ENCODE measurements at regions not wholly inside any gene's neighbourhood (a gene's known extent, or its start where the extent isn't known, plus 50 kb on each side); places are given as distances from the start of the nearest gene placed in this dataset.

GRCh38 chr16:35298460-35299243 lies 1839.2 kb downstream of the TP53TG3F start:
- Histone ChIP-seq H3K36me3 (ENCODE audit: insufficient read depth) (no peaks in the 10 kb centered on the region), H2AFZ (ENCODE audit: low read depth) (no peak overlapping the region), H3K4me3 (IDR thresholded peaks at IDR 0.05; ENCODE audit: insufficient read depth, low read depth, low read length) (no peak overlapping the region), H3K27me3 (ENCODE audit: insufficient read depth, low read depth) (no peaks in the 10 kb centered on the region), H3K9ac (no peak overlapping the region), H3K4me1 (ENCODE audit: low read depth, poor library complexity, severe bottlenecking) (no peaks in the 10 kb centered on the region), H3K79me2 (ENCODE audit: insufficient read depth, low read depth) (no peaks in the 10 kb centered on the region), H3K4me2 (no peak overlapping the region), H3K27ac (no peak overlapping the region), H4K20me1 (ENCODE audit: insufficient read depth) (no peaks in the 10 kb centered on the region)
- TF ChIP-seq CTCF (conservative IDR thresholded peaks at IDR 0.05; ENCODE audit: low read depth, low read length): no peak

GRCh38 chr16:35302859-35303258 lies 1843.4 kb downstream of the TP53TG3F start:
- no peak for TF ChIP-seq CTCF (conservative IDR thresholded peaks at IDR 0.05; ENCODE audit: low read depth, low read length)
- Histone ChIP-seq H3K4me1 (ENCODE audit: low read depth, poor library complexity, severe bottlenecking) (no peaks in the 10 kb centered on the region), H3K36me3 (ENCODE audit: insufficient read depth) (no peaks in the 10 kb centered on the region), H3K9ac (no peak overlapping the region), H3K4me2 (no peak overlapping the region), H4K20me1 (ENCODE audit: insufficient read depth) (no peaks in the 10 kb centered on the region), H3K4me3 (IDR thresholded peaks at IDR 0.05; ENCODE audit: insufficient read depth, low read depth, low read length) (no peak overlapping the region), H3K79me2 (ENCODE audit: insufficient read depth, low read depth) (no peaks in the 10 kb centered on the region), H3K27ac (no peak overlapping the region), H3K27me3 (ENCODE audit: insufficient read depth, low read depth) (no peaks in the 10 kb centered on the region), H2AFZ (ENCODE audit: low read depth) (no peak overlapping the region)

GRCh38 chr16:35305476-35305875 lies 1846.1 kb downstream of the TP53TG3F start:
- H3K4me1 ChIP-seq (ENCODE audit: low read depth, poor library complexity, severe bottlenecking): no peaks in the 10 kb centered on the region
- H3K27ac ChIP-seq: no peak overlapping the region
- H3K4me3 ChIP-seq (IDR thresholded peaks at IDR 0.05; ENCODE audit: insufficient read depth, low read depth, low read length): no peak overlapping the region
- H3K9ac ChIP-seq: no peak overlapping the region
- H3K4me2 ChIP-seq: no peak overlapping the region
- TF ChIP-seq CTCF (conservative IDR thresholded peaks at IDR 0.05; ENCODE audit: low read depth, low read length): no peak
- H3K27me3 ChIP-seq (ENCODE audit: insufficient read depth, low read depth): no peaks in the 10 kb centered on the region
- H4K20me1 ChIP-seq (ENCODE audit: insufficient read depth): no peaks in the 10 kb centered on the region
- no peaks in the 10 kb centered on the region for H3K79me2 ChIP-seq (ENCODE audit: insufficient read depth, low read depth)
- no peaks in the 10 kb centered on the region for H3K36me3 ChIP-seq (ENCODE audit: insufficient read depth)
- no peak overlapping the region for H2AFZ ChIP-seq (ENCODE audit: low read depth)

GRCh38 chr16:35306915-35307314 lies 1847.5 kb downstream of the TP53TG3F start:
- H3K27ac ChIP-seq: no peak overlapping the region
- no peak for TF ChIP-seq CTCF (conservative IDR thresholded peaks at IDR 0.05; ENCODE audit: low read depth, low read length)
- no peaks in the 10 kb centered on the region for H3K79me2 ChIP-seq (ENCODE audit: insufficient read depth, low read depth)
- H3K4me2 ChIP-seq: no peak overlapping the region
- no peaks in the 10 kb centered on the region for H3K4me1 ChIP-seq (ENCODE audit: low read depth, poor library complexity, severe bottlenecking)
- H3K9ac ChIP-seq: no peak overlapping the region
- H4K20me1 ChIP-seq (ENCODE audit: insufficient read depth): no peaks in the 10 kb centered on the region
- no peaks in the 10 kb centered on the region for H3K36me3 ChIP-seq (ENCODE audit: insufficient read depth)
- no peak overlapping the region for H2AFZ ChIP-seq (ENCODE audit: low read depth)
- no peaks in the 10 kb centered on the region for H3K27me3 ChIP-seq (ENCODE audit: insufficient read depth, low read depth)
- no peak overlapping the region for H3K4me3 ChIP-seq (IDR thresholded peaks at IDR 0.05; ENCODE audit: insufficient read depth, low read depth, low read length)

Measured in KMS-11 (cell line).